Hippocampal formation (tissue), 2 donors: ENCODE measurements at regions not wholly inside any gene's neighbourhood (a gene's known extent, or its start where the extent isn't known, plus 50 kb on each side); places are given as distances from the start of the nearest gene placed in this dataset.

ENCODE experiments used
- DNase-seq, 2 donors: peaks; one replicate each; lab custom pipeline; 2025; lab: John Stamatoyannopoulos, UW

DNA sequence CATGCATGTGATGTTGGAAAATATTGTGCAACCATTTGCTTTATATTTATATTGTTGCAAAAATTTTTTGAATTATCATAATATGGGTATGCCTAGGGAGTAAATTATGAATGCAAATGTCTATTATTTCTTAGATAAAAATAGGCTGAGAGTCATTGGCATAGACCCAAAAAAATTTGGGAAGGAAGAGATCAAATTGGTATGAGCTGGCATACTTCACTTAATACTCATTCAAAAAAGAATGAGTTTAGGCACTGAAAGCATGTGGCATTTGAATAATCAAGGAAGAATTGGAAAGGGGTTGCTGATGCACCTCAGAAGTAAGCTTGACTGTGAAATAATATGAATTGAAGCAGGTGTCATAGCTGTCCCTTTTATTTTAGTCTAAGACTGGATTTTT, 764.0 kb upstream of the DPPA4 start:
- DNase-seq, result no peak

GRCh38 chr3:110106805-110107204, 769.5 kb upstream of the DPPA4 start:
- no peak for DNase-seq

GRCh38 chr3:110123946-110124345, 786.6 kb upstream of the DPPA4 start:
- no peak for DNase-seq

DNA sequence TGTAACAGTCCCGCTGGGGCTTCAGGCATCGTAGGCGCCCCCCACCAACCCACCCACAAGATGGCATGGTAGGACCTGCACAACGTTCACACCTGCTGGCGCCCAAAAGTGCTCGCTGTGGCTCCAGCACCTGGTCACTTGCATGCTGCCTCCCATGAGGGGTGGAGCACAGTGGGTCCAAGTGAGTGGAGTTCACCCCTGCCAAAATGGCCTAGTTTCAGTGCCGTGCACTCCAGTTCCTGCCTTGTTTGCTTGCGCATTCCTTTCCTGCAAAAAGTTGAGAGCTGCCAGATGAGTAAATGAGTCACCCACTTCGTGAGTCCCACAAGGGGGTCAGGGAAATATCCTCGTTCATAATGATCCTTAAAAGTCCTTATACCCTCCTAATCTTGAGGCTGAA, 788.7 kb upstream of the DPPA4 start:
- DNase-seq, result no peak

DNA sequence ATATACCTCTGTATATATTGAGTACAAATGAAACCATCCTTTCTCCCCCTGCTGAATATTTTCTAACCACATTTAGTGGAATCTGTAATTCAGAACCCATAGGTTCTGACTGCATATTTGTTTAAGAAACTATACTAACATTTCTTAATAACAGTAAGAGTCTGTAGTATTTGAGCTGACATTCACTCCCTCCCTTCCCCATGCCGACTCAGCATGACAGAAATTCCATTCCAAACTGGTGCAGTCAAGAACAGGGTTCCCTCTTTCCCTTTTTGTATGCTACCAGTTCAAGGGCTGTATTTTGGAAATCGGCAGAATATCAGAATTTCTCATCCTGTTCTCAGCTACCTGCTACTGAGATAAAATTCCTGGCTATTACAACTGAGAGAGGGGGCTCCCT, 796.6 kb upstream of the DPPA4 start:
- DNase-seq, result no peak

- DNase-seq, result no peak
These were observed 801.7 kb upstream of the DPPA4 start for GRCh38 chr3:110139048-110139447.

GRCh38 chr3:110139821-110140220, 802.5 kb upstream of the DPPA4 start:
- DNase-seq, result no peak

GRCh38 chr3:110149763-110150162, 812.4 kb upstream of the DPPA4 start:
- no peak for DNase-seq

GRCh38 chr3:110157221-110157620, 819.9 kb upstream of the DPPA4 start:
- no peak for DNase-seq

GRCh38 chr3:110164632-110165369, 827.5 kb upstream of the DPPA4 start:
- DNase-seq, result no peak

DNA sequence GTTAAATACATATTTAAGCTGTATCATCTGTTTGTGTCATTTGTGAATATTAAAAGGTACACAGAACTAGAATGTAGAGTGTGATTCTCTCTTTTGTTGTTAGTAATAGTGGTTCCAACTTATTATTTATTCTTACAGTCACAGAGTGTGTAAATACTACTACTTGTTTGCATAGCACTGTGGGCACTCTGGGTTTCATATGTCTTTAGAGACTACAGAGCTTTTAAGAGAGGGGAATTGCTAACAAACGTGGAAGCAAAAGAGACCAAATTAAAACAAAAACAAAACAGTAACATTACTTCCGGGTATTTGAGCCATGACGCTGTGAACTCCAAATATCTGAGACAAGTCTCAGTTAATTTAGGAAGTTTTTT, 828.0 kb upstream of the DPPA4 start:
- DNase-seq, result no peak

DNA sequence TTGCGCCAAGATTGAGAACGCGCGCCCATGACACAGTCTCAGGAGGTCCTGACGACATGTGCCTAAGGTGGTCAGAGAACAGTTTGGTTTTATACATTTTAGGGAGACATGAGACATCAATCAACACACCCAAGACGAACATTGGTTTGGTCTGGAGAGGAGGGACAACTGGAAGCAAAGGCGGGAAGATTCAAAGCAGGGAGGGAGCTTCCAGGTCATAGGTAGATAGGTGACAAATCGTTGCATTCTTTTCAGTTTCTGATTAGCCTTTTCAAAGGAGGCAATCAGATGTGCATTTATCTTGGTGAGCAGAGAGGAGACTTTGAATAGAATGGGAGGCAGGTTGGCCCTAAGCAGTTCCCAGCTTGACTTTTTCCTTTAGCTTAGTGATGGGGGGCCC, 828.4 kb upstream of the DPPA4 start:
- DNase-seq, result no peak

- DNase-seq, result no peak
These were observed 829.4 kb upstream of the DPPA4 start for GRCh38 chr3:110166791-110167190.

DNA sequence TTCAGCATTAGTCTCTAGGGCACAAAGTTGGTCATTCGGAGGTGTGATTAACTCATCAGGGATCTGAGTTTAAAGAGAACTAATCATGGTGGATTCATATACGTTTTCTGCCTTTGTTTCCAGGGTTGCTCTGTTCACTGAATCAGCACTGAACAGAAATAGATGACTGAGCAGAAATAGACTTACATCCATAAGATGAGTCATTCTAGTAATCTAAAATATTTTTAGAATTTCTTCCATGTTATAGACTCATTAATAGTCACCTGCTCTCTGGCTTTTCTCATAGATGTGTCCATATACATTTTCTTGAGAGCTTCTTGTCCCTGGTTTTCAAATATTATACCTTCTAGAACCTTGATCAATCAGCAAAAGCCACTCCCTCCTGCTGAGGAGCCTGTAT, 837.6 kb upstream of the DPPA4 start:
- no peak for DNase-seq

- peak in 1 of 2 donors; percentile 2 for DNase-seq
These were observed 841.6 kb upstream of the DPPA4 start for GRCh38 chr3:110178965-110179364.

- DNase-seq, result peak; percentile 3 to 18
These were observed 843.4 kb upstream of the DPPA4 start for GRCh38 chr3:110180733-110181132.

DNA sequence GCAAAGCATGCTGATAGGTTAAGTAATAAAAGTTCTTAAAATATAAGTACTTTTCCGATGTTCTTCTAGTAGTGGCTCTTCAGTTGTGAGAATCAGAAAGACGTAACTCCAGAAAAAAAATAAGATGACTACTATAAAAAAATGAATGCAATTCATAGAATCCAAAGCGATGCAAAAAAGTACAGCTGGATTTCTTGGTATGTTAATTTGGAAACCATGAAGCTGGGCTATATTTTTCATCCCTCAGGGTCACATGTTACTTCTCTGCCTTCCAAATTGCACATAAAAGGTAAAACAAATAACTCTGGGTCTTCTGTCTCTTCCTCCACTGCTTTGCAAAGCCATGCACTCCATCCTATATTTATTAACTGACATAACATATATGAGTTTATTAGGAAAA, 843.9 kb upstream of the DPPA4 start:
- DNase-seq, result no peak

DNA sequence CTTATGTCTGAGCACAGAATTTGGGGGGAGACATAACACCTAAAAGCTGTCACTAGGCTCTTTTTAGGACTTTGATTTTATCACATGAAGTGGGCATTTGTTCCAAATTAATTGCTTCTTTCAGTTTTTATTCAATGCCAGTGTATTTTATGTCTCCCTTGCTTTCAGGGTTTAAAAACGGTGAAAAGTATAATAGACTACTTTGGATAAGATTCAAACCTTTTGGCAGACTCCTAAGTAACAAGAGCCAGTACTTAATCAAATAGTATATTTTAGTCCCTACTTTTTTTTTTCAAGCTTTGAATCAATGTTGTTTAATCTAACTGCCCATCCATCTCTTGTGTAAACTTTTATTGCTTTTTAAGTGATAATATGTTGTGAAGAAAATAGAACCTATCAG, 847.2 kb upstream of the DPPA4 start:
- DNase-seq, result peak in 1 of 2 donors; percentile 5

- DNase-seq, result no peak
These were observed 855.7 kb upstream of the DPPA4 start for GRCh38 chr3:110193074-110193473.

DNA sequence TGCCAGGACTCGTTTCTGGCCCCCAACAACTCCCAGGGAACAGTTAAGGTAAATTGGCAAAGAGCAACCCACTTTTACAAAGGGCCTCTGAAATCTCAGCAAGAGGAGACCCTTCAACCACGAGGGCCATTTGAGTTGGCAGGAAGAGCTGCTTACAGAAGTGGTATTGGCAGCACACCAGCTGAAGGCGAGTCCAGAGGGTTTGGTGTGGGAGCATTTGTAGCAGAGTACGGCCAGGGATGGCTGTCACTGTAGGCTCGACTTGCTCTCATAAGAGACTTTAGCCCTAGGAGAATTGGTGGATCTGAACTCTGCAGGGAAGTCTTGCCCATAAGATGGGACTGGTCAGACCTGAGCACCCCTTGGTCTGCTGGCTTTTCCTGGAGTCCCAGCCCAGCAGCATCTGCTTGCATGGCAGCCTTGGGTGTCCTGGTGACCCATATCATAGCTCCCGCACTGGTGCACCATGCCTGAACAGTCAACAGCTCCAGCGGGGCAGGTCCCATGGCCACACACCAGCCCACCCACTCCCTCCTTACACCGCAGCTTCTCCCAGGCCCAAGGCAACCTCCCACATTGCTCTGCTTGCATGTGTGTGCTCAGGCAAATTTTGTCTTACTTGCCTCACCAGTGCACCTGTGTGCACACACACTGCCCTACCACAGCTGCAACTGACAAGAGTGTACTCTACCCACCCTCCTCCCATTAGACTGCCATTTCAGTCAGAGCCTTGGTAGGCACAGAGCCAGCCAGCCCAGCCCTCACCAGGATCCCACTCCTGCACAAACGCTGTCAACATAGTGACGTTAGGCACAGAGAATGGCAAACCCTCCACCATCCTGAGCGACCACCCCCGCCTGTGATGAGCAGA, 861.6 kb upstream of the DPPA4 start:
- DNase-seq, result no peak

GRCh38 chr3:110199588-110199943, 862.2 kb upstream of the DPPA4 start:
- DNase-seq, result no peak

- DNase-seq, result no peak
These were observed 861.4 kb upstream of the NECTIN3 start for GRCh38 chr3:110210086-110210660.

DNA sequence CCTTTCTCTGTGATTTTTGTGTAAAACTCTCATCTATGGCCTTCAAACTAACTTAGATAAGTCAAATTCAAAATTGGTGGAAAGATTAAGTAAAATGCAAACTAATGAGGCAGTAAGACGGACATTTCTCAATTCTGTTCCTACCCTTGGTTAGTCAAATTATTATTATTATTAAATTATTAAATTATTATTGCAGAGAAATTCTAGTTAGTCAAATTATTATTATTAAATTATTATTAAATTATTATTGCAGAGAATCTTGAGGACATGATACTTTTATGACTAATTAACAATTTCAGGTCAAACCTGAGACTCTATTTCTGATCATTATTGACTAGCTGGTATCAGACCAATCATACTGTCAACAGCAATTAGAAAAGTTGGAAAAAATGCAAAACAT, 845.0 kb upstream of the NECTIN3 start:
- no peak for DNase-seq
